Endodermal cell (in vitro differentiated cells): ENCODE measurements at regions not wholly inside any gene's neighbourhood (a gene's known extent, or its start where the extent isn't known, plus 50 kb on each side); places are given as distances from the start of the nearest gene placed in this dataset.
"Not testable (repeated sequence)": the region's sequence is repeated elsewhere in the genome, so short reads cannot be mapped to it uniquely, and the experiment has no call there.

Experiments used
- DNase-seq: peaks from one replicate; pipeline ENCODE4 v3.0.0-alpha.2; 2017
- H3K27ac ChIP-seq: 2 replicates; pipeline ENCODE4 v1.5.1; 2013; ENCODE audit warnings: mild to moderate bottlenecking, low read depth, low read length, moderate library complexity
- H3K27me3 ChIP-seq: 2 replicates; pipeline ENCODE4 v1.6.1; 2013; ENCODE audit warnings: mild to moderate bottlenecking, low read length, moderate library complexity; ENCODE audit not compliant: insufficient read depth, control insufficient read depth, poor library complexity, severe bottlenecking
- H3K36me3 ChIP-seq: 2 replicates; pipeline ENCODE4 v1.7.0; 2013; ENCODE audit warnings: mild to moderate bottlenecking, low read length, moderate library complexity; ENCODE audit not compliant: control insufficient read depth, insufficient read depth
- H3K4me1 ChIP-seq: one replicate; pipeline ENCODE4 v1.7.0; 2013; ENCODE audit warnings: low read length; ENCODE audit not compliant: control insufficient read depth, insufficient read depth
- H3K4me3 ChIP-seq: 2 replicates; pipeline ENCODE4 v1.5.1; 2013; ENCODE audit warnings: mild to moderate bottlenecking, low read length, moderate library complexity
- H3K9ac ChIP-seq: 2 replicates; pipeline ENCODE4 v1.6.1; 2013; ENCODE audit warnings: mild to moderate bottlenecking, low read length, moderate library complexity; ENCODE audit not compliant: poor library complexity, severe bottlenecking; ENCODE audit errors: extremely low read depth
- H3K9me3 ChIP-seq: 2 replicates; pipeline ENCODE4 v1.6.1; 2013; ENCODE audit warnings: mild to moderate bottlenecking, low read length, moderate library complexity; ENCODE audit not compliant: control insufficient read depth
- H3K27ac Mint-ChIP-seq: 2 replicates; pipeline ENCODE4 v1.8.0; 2020; ENCODE audit warnings: mixed read lengths
- H3K27me3 Mint-ChIP-seq: 2 replicates; pipeline ENCODE4 v1.8.0; 2021; ENCODE audit warnings: mild to moderate bottlenecking, mixed read lengths; ENCODE audit not compliant: insufficient read depth
- H3K36me3 Mint-ChIP-seq: 2 replicates; pipeline ENCODE4 v1.8.0; 2020; ENCODE audit warnings: low read depth, mixed read lengths
- H3K4me1 Mint-ChIP-seq: 2 replicates; pipeline ENCODE4 v1.8.0; 2020; ENCODE audit warnings: mixed read lengths
- H3K4me3 Mint-ChIP-seq: 2 replicates; pipeline ENCODE4 v1.8.0; 2020; ENCODE audit warnings: mild to moderate bottlenecking, moderate library complexity, mixed read lengths
- H3K9me3 Mint-ChIP-seq: 2 replicates; pipeline ENCODE4 v1.8.0; 2020; ENCODE audit warnings: mild to moderate bottlenecking, mixed read lengths
- CTCF ChIP-seq: fragments of 200-600 bp; sonication (generic); conservative IDR thresholded peaks from 2 replicates; pipeline ENCODE4 v1.5.0; 2021; ENCODE audit warnings: antibody characterized with exemption, mild to moderate bottlenecking
- WGBS, 2 experiments: methylation state at CpG; one replicate each; pipeline versions ENCODE4 v1.1.5 to v1.1.7; 2013; ENCODE audit warnings: missing lambda C conversion rate in 2 of 2, mixed read lengths in 1 of 2; ENCODE audit not compliant: insufficient coverage in 1 of 2, insufficient read length in 1 of 2; 5-methylcytosine and 5-hydroxymethylcytosine counted together

GRCh38 chr7:6988608-6989007, 162.5 kb upstream of the CCZ1B start:
- H3K9ac ChIP-seq, H3K9me3 ChIP-seq, H3K36me3 Mint-ChIP-seq, H3K4me1 ChIP-seq, H3K27ac Mint-ChIP-seq, H3K27ac ChIP-seq, H3K4me3 ChIP-seq, DNase-seq, H3K27me3 ChIP-seq, H3K4me3 Mint-ChIP-seq, H3K27me3 Mint-ChIP-seq, H3K36me3 ChIP-seq: not testable (repeated sequence)
- H3K4me1 Mint-ChIP-seq: peaks cover 39% of the 10 kb centered on the region
- 92% methylated on average over 6 of the region's 6 CpGs; no CpG with 5 or more reads in 1 of the 2 experiments for WGBS, 2 experiments
- peaks cover 25% of the 10 kb centered on the region for H3K9me3 Mint-ChIP-seq

GRCh38 chr7:6989968-6990367, 163.9 kb upstream of the CCZ1B start:
- not testable (repeated sequence) for H3K36me3 Mint-ChIP-seq, H3K4me3 Mint-ChIP-seq, H3K9ac ChIP-seq, DNase-seq, H3K4me3 ChIP-seq, H3K36me3 ChIP-seq, H3K4me1 ChIP-seq, H3K27me3 ChIP-seq, H3K27ac ChIP-seq, H3K27me3 Mint-ChIP-seq
- H3K9me3 Mint-ChIP-seq: peaks cover 37% of the 10 kb centered on the region
- WGBS, 2 experiments: 85 to 93% methylated on average over 4 to 5 of the region's 5 CpGs
- H3K27ac Mint-ChIP-seq: peak overlapping the region; percentile 4
- peaks cover 12% of the 10 kb centered on the region for H3K9me3 ChIP-seq
- H3K4me1 Mint-ChIP-seq: peaks cover 39% of the 10 kb centered on the region

- not testable (repeated sequence) for H3K4me3 ChIP-seq, H3K9ac ChIP-seq, H3K27me3 Mint-ChIP-seq, DNase-seq, H3K36me3 Mint-ChIP-seq, H3K4me1 ChIP-seq, H3K27ac ChIP-seq, H3K36me3 ChIP-seq, H3K27me3 ChIP-seq
- Mint-ChIP-seq H3K9me3 (peaks cover 43% of the 10 kb centered on the region), H3K4me3 (peak overlapping the region; percentile 4), H3K4me1 (peaks cover 39% of the 10 kb centered on the region), H3K27ac (peak overlapping the region; percentile 89)
- 88 to 90% methylated on average over 4 to 7 of the region's 7 CpGs for WGBS, 2 experiments
- H3K9me3 ChIP-seq: peaks cover 12% of the 10 kb centered on the region
Measured at GRCh38 chr7:6990426-6991152, 164.5 kb upstream of the CCZ1B start.

- H3K9me3 Mint-ChIP-seq: peaks cover 49% of the 10 kb centered on the region
- H3K27me3 ChIP-seq, H3K36me3 ChIP-seq, H3K27ac ChIP-seq, H3K27me3 Mint-ChIP-seq, H3K4me3 ChIP-seq, H3K4me1 ChIP-seq: not testable (repeated sequence)
- DNase-seq: peak; percentile 80
- H3K36me3 Mint-ChIP-seq: peaks cover 11% of the 10 kb centered on the region
- H3K4me3 Mint-ChIP-seq: peak overlapping the region; percentile 4
- Histone ChIP-seq H3K9me3 (peaks cover 17% of the 10 kb centered on the region), H3K9ac (peak overlapping the region; percentile 23)
- H3K4me1 Mint-ChIP-seq: peaks cover 39% of the 10 kb centered on the region
- 57 to 63% methylated on average over 10 to 13 of the region's 13 CpGs for WGBS, 2 experiments
- H3K27ac Mint-ChIP-seq: peak overlapping the region; percentile 89
Measured at GRCh38 chr7:6991169-6991611, 165.1 kb upstream of the CCZ1B start.

GRCh38 chr7:6991686-6992085, 165.6 kb upstream of the CCZ1B start:
- not testable (repeated sequence) for H3K27ac ChIP-seq, H3K4me3 ChIP-seq, H3K36me3 ChIP-seq, DNase-seq, H3K4me3 Mint-ChIP-seq, H3K4me1 ChIP-seq, H3K27me3 Mint-ChIP-seq, H3K27me3 ChIP-seq
- 84% methylated on average over 3 to 10 of the region's 12 CpGs for WGBS, 2 experiments
- H3K27ac Mint-ChIP-seq: peak overlapping the region; percentile 89
- peak; percentile 35 for TF ChIP-seq CTCF
- peaks cover 39% of the 10 kb centered on the region for H3K4me1 Mint-ChIP-seq
- Histone ChIP-seq H3K9me3 (peaks cover 20% of the 10 kb centered on the region), H3K9ac (peak overlapping the region; percentile 23)
- H3K9me3 Mint-ChIP-seq: peaks cover 53% of the 10 kb centered on the region
- peaks cover 11% of the 10 kb centered on the region for H3K36me3 Mint-ChIP-seq
